Mesenteric fat pad (tissue), 1 donor: ENCODE measurements at regions not wholly inside any gene's neighbourhood (a gene's known extent, or its start where the extent isn't known, plus 50 kb on each side); places are given as distances from the start of the nearest gene placed in this dataset.

Source experiments
- DNase-seq: peaks from one replicate; pipeline ENCODE4 v3.0.0-alpha.2; 2020; ENCODE audit warnings: low spot score
- donor health status: DM: yes; HTN: yes; CAD: no.

DNA sequence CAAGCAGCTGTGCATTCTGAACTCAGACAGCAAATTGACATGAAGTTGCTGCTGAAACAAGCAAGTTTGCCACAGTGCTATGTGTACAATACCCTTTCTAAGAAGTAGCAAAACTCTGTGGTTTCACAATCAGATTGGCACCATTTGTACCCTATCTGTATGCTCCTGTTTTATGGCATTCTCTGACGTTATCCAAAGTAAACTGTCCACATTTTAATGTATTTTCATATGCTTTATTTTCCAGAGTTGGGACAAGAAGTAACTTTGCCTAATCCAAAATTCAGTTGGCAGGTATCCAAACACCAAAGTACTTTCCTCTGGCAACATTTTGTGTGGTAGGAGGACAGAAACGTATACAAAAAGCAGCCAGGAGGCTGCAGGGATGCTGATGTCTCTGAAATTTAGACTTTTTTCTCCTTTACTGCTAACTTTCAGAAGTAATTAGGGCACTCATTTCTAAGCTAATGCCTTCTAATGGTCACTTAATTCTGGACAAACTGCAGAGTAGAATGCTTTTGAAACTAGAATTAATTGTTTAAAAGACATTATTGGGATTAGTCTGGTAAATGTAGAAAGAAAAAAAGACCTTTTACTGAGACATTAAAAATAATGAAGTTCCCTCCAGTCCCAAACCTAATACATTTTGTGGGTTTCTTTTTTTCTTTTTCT, 414.7 kb upstream of the NRP1 start:
- no peak for DNase-seq

DNA sequence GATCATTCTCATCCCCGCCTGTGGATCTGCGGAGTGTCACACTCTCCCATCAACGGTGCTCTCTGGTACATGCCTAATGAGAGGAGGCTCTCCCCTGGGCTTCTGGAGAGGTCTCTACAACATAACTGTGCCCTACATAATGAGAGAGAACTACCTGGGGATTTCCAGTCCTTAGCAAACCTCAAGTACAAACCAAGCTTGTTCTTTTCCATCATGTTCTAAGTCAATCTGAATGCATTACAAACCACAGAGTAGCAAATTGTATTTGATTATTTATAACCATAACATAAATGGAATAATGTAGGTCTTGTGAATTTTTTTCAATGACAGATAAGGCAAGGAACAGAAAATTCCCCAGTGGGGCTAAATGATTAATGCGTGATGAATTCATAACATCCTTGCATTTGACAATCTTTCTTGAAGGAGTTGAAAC, 412.4 kb upstream of the NRP1 start:
- no peak for DNase-seq

DNA sequence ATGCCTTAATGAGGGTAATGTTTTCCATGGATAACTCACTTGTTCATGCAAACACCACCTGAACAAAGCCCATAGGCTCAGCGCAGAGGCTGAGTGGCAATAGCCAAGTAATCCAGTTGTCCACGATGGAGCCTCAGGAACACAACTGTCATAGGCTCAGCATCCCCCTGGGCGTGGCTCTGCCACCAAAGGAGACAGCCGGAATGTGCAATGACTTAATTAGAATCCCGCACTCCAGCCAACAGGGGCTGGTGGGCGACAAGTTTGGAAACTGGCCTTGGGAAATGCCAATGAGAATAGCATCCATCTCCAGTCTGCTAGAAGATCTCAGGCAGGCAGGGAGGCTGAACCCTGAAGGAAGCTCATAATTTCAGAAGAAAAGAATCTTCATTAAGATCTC, 411.7 kb upstream of the NRP1 start:
- DNase-seq = no peak

DNA sequence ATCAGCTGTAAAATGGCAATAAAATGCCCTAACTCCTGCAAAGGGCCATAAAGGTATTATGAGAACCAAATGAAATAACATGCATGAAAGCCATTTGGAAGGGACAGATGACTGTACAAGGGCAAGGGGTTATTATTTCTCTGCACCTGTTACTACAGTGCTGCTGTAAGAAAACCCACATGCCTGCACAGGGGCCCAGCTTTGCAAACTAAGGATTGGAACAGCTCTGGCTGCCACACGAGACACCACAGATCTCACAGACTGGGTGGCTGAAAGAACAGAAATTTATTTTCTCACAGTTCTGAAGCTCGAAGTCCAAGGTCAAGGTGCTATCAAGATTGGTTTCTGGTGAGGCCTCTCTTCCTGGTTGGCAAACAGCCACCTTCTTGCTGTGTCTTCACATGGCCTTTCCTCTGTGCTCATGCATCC, 409.0 kb upstream of the NRP1 start:
- no peak for DNase-seq

DNA sequence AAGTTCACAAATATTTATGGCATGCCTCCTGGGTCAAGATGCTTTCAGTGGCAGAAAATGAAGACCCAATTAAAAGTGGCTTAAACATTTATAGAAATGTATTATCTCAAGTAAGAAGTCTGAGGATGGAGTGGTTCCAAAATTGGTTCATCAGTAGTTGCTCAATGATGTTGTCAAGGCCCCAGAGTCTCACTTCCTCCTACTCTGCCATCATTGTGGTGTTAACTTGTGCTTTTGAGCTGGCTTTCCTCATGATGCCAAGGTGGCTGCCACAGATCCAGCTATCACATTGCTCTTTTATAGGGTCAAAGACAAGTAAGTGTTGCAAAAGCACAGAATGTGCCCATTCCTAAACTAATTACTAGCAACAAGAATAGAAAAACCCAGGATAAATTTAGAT, 404.6 kb upstream of the NRP1 start:
- DNase-seq = no peak

DNA sequence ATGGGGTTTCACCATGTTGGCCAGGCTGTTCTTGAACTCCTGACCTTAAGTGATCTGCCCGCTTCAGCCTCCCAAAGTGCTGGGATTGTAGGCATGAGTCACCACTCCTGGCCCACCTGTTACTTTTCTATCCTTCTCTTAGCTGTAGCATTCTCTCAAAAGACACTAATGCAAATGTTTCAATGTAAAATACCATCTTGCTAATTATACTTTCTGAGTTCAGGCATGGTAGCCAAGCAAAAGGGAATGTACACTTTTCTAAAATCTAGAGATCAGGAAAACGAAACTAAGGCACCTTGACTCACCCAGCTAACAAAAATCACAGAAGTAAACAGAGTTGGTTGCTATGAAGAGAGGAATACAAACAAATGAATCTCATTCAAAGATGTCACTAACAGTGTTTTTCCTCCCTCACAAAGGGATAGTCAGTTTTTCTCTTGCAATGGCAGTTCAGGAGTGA, 401.0 kb upstream of the NRP1 start:
- no peak for DNase-seq

DNA sequence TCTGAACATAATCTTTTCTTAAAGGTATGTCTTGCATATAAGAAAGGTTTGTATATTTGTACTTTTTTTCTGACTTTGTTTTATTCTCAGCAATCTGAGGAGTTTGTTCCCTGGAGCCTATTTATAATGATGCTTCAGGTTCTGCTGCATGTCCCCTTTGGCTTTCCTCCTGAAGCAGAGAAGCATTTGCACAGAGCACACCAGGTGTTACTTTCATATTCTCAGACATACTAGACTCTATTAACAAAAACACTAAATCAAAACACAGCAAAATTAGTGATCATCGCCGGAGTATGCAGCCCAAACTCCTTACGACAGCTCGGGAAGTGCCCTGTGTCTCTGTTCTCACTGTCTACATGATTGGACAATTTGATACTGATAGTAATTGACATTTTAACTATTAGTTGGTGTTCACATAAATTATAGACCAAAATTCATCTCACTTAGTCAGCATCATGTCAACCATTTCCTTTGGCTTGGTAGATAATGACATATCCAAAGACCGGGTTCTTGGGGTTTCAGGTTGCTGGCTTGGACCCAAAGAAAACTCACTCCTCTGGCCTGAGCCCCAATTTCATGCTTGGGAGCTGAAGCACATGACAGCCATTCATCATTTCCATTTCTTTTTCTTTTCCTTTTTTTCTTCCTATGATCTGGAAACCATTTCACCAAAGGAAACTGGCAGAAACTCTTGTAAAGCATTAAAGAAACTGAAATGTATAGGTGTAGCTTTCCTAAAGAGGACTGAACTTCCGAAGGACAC, 400.1 kb upstream of the NRP1 start:
- no peak for DNase-seq

DNA sequence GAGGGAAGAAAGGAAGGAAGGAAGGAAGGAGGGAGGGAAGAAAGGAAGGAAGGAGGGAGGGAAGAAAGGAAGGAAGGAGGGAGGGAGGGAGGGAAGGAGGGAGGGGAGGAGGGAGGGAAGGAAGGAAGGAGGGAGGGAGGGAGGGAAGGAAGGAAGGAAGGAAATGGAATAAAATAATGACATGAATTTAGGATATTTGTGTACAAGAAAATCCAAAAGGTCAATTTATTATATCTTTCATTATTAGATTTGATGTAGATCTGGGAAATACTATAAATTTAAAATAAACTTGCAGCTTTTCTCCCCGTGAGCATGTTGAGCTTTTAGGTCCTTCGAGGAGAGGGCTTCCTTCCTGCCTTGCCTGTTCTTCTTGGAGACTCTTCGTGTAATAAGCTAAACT, 398.6 kb upstream of the NRP1 start:
- DNase-seq = no peak

DNA sequence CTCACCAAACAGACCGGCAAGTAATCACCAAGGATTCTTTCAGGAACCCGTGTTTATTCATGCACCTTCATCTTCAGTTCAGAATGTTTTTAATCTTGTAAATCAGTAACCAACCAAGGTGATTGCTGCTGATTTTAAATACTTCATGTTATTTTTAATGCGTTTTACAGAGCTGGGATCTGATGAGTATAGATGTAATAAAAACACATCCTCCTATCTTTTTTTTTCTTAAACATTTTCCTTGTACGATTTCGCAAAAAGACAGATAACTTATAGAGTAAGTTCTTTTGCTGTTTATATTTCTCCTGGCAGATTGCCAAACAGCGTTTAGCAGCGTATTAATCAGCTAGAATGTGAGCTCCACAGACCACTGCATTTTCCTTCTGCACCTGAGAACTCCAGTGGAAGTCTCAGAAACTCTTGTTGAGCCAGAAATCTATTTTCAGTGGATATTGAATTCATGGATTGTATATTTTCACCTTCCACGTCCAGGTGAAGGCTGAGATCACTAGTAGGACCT, 397.8 kb upstream of the NRP1 start:
- no peak for DNase-seq

DNA sequence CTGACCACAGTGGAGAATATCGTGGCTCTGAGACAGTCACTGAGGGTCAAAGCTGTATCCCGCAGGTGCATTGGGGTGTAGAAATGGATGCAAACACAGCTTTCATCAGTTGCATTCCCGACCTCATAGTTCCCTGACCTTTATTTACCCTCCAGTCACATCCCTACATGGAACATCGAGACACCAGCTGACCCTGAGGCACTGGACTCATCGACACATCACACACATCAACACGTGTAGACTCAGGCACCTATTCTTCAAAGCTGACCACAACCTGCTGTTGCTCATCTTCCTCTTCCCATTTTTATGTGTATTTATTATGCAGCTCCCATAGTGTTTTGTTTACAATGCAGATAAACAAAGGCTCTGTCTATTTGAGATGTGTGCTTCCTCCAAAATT, 396.9 kb upstream of the NRP1 start:
- DNase-seq = no peak

DNA sequence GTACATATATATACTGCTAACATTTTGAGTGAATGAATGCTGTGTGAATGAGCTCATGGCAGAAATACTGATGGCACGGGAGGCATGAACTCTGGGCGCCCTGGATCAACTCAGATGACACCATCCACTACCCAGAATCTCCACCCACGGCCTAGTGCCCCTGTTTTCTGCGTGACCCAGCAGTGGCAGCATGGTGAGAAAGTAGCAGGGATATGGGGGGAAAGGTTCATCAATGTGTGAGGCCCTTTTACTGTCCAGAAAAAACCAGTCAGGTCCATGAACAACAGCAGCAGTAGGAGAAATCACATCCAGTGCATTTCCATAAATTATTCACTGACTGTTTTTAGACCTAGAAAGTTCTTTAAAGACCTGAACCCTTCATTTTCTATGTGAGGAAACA, 391.0 kb upstream of the NRP1 start:
- DNase-seq = no peak

DNA sequence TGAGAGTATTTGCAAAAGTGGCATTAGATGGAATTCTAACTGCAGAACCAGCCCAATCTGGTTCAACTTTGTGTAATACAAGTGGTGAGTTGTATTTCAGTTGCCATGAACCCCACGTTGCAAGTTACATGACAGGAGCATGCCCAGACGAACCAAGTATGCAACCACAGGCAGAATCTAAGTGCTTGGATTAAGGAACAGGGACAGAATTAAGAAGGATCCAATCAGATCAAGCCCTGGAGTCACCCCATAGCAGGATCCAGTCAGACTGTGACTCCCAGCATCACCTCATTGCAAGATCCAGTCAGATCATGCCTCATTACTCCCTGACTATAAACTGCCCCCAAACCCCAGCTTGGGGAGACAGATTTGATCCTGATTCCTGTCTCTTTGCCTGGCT, 388.7 kb upstream of the NRP1 start:
- DNase-seq = no peak

DNA sequence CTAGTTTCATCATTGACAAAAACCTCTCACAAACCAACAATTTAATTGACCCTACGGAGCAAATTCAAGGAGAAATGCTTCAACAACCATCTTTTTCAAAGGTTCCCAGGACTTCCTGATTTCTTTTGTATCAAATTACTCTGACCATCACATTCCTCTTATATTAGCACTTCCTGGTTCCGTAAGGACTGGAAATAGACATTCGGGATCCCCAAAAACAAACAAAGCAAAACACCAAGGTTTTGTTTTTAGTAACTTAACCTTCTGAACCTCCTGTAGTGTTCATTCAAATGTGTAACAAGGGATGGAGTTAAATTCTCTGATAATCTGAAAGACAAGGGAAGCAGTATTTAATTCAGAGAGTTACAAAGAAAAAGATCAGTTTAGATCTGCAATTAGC, 387.6 kb upstream of the NRP1 start:
- no peak for DNase-seq

DNA sequence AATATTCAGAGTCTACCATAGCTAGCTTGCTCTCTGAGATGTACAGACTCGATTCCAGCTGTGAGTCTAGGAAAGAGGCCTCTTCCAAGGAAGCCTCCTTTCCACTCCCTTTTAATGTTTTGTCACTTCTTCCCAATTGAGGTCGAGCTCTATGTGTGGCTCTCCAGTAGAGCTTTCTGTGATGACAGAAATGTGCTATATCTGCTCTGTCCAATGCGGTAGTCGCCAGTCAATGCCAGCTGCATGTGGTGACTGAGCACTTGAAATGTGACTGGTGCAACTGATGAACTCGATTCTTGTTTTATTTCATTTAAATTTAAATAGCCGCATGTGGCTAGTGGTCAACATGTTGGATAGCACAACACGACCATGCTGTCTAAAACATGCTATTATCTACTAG, 387.0 kb upstream of the NRP1 start:
- no peak for DNase-seq

DNA sequence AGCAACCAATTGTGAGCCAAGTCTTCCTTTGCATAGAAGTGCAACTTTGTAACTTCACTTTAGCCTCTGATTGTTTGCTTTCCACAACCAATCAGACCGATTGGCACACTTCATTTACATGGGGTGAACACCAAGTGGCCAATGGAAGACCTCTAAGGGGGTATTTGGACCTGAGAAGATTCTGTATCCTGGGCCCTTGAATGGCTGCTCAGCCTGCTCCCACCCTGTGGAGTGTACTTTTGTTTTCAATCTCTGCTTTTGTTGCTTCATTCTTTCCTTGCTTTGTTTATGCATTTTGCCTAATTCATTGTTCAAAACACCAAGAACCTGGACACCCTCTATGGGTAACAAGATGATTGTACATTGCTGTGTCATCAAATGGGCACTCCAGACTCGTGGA, 385.7 kb upstream of the NRP1 start:
- no peak for DNase-seq

DNA sequence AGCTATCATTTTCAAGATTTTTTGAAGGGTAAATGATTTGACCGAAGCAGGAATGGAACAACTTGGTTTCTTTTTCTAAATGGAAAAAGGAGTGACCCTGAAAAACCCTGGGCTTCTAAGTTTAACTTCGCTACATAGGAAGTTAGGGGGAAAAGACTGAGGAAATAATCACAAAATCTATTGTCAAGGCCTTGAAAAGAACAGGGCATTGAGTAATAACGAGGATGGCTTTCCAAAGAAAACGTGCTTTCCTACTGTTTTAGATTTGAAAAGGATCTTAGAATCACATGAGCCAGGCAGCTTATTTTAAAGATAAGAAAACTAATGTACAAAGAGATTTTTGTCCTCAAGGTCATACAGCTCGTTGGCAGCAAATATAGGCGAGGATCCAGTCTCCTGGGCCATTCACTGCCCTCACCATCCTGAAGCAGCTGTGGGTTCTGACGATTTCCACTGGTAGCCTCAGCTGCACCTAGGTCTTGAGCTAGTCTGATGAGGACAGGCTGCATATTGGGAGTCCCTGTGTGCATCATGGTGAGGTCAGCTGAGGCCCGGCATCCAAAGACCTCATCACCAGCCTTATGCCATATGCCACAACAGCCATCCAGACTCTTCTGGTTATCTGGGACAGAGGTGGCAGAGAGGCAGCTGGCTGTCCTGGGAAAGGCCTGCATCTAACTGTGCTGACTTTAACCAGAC, 384.7 kb upstream of the NRP1 start:
- no peak for DNase-seq

DNA sequence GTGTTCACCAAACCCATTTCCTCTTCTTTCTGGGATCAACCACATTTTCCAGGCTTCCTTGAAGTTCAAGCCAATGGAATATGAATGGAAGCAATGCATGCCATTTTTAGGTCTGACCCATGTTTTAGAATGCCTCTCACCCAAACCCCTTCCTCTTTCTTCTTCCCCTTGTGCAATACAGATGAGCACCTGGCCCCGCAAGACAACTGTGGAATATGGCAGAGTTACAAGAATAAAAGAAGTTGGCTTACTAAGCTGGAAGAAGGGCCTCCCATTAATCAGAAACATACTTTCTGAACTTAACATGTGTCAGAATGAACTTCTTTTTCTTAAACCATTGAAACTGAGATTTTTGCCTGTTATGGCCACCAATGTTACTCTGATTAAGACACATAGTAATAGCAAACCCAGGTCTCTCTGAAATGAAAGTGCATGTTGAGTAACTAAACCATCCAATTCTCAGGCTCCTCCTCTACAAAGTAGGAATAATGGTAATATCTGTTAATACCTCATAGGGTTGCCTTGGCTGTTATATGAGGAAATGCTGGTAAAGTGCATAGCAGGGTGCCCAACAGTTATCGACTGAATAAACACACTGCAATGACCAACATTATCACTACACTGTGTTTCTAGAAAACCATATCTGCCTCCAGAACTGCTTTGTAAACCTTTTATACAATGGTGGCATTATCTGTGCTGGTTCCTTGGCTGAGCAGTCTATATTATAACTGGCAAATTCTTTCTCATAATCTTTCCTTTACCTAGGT, 382.2 kb upstream of the NRP1 start:
- DNase-seq = no peak

DNA sequence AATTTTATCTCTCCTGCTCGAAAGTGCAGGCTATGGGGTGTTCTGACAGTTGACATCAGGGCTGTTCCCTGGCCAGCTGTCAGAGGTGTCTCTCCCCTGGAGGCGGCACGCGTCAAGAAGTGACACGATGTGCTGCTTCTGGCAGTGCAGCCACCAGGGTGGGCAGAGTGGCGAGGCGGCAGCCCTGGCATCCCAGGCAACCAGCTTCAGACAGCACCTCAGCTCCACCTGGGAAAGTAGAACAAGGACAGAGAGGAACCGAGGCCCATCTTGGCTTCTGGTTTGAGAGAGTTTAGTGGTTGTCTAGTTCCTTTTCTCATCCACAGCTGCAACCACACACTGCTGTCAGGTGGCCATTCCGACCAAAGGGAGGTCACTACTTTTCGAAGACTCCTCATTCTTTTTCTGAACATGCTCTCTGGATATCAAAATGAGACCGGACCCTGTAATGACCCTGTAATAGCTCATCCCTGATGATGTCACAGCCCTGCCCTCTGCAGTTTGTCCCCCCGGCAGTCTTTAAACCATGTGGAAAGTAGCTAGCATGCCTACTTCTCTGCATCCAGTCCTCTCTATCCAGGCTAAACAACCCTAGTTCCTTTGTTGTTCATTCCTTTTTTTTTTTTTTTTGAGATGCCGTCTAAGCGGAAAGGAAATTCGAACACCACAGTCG, 381.0 kb upstream of the NRP1 start:
- DNase-seq = no peak

DNA sequence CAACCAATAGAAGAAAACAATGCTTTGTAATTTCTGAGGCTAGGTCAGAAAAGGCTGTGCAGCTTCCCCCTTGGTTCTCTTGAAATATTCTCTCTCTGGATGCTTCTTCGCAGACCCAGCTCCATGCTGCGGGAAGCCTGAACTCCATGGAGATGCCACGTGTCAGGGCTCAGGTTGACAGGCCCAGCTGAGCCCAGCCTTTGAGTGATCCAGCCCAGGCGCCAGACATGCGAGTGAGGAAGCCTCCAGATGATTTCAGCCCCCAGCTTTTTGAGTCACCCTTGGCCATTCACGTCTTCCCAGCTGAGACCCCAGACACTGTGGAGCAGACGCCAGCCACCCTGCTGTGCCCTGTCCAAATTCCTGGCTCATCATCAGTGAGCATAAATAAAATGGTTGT, 378.4 kb upstream of the NRP1 start:
- no peak for DNase-seq

DNA sequence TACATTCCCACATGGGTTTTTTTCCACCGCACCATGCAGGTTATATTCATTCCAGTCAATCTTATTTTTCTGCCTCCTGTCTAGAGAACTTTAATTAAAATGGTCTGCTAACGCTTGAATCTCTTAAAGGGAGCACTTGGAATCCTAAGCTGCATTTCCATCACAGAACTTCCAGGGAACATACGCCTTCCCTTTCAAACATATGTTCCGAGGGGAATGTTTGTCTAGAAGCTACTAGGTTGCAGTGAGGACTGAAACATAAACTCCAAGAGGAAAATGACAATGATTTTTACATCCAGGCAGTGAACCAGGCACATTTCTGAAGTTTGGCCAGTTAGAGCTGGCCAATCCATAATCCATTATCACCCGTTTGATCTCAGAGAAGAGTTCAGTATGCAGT, 375.5 kb upstream of the NRP1 start:
- no peak for DNase-seq
